Loucy (cell line): ENCODE measurements at regions not wholly inside any gene's neighbourhood (a gene's known extent, or its start where the extent isn't known, plus 50 kb on each side); places are given as distances from the start of the nearest gene placed in this dataset.

Experiments used
- EZH2phosphoT487 ChIP-seq: fragments of 200-600 bp; IDR thresholded peaks from 2 replicates; pipeline ENCODE4 v1.6.1; 2018; ENCODE audit warnings: antibody characterized with exemption, mild to moderate bottlenecking, moderate library complexity, borderline replicate concordance
- TF ChIP-seq, protein P1 (sequence below): fragments of 200-600 bp; sonication (generic); conservative IDR thresholded peaks from 2 replicates; pipeline ENCODE4 v1.5.1; 2014; ENCODE audit warnings: mild to moderate bottlenecking, antibody characterized with exemption, low read length

DNA sequence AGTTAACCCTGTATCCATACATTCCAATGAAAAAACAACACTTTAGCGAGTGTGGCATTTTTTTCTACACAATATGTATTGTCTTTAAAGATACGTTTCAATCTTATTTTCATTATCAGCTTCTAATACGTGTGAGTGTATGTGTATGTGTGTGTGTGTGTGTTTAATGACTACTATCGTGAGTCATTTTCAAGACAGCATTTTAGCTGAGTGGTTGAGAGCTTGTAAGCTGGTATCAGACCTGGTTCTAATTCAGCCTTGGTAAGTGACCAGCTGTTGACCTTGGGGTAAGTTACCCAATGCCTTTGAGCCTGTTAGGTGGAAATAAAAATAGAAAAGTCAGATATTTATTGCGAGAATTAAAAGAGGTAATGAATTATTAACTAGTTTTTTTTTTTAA is 320.0 kb upstream of the NT5E start:
- no peak for TF ChIP-seq EZH2phosphoT487
- TF ChIP-seq, protein P1, sequence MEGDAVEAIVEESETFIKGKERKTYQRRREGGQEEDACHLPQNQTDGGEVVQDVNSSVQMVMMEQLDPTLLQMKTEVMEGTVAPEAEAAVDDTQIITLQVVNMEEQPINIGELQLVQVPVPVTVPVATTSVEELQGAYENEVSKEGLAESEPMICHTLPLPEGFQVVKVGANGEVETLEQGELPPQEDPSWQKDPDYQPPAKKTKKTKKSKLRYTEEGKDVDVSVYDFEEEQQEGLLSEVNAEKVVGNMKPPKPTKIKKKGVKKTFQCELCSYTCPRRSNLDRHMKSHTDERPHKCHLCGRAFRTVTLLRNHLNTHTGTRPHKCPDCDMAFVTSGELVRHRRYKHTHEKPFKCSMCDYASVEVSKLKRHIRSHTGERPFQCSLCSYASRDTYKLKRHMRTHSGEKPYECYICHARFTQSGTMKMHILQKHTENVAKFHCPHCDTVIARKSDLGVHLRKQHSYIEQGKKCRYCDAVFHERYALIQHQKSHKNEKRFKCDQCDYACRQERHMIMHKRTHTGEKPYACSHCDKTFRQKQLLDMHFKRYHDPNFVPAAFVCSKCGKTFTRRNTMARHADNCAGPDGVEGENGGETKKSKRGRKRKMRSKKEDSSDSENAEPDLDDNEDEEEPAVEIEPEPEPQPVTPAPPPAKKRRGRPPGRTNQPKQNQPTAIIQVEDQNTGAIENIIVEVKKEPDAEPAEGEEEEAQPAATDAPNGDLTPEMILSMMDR: no peak
